Effector memory CD4-positive, alpha-beta T cell (primary cell): ENCODE measurements at regions not wholly inside any gene's neighbourhood (a gene's known extent, or its start where the extent isn't known, plus 50 kb on each side); places are given as distances from the start of the nearest gene placed in this dataset.

Experiments
- DNase-seq, 3 donors: peaks; one replicate each; pipeline ENCODE4 v3.0.0-alpha.2; 2020
- H3K27ac ChIP-seq: 2 replicates; pipeline ENCODE4 v1.7.0; 2013; ENCODE audit warnings: mild to moderate bottlenecking, low read length, moderate library complexity; ENCODE audit not compliant: insufficient read depth, poor library complexity, severe bottlenecking
- H3K27me3 ChIP-seq: replicated peaks from 2 replicates; pipeline ENCODE4 v1.7.0; 2013; ENCODE audit warnings: mild to moderate bottlenecking, low read length; ENCODE audit not compliant: insufficient read depth, control insufficient read depth, poor library complexity, severe bottlenecking
- H3K36me3 ChIP-seq: 2 replicates; pipeline ENCODE4 v1.7.0; 2013; ENCODE audit warnings: mild to moderate bottlenecking, low read length, moderate library complexity; ENCODE audit not compliant: control insufficient read depth, insufficient read depth
- H3K4me1 ChIP-seq: 2 replicates; pipeline ENCODE4 v1.7.0; 2013; ENCODE audit warnings: low read length, mild to moderate bottlenecking; ENCODE audit not compliant: control insufficient read depth, insufficient read depth, poor library complexity, severe bottlenecking
- H3K4me3 ChIP-seq: 2 replicates; pipeline ENCODE4 v1.7.0; 2013; ENCODE audit warnings: low read length, low read depth, mild to moderate bottlenecking; ENCODE audit not compliant: insufficient read depth, poor library complexity, severe bottlenecking
- H3K9me3 ChIP-seq: 2 replicates; pipeline ENCODE4 v1.7.0; 2013; ENCODE audit warnings: mild to moderate bottlenecking, low read length, moderate library complexity; ENCODE audit not compliant: control insufficient read depth

GRCh38 chr9:126017758-126018157 lies 270.6 kb downstream of the PBX3 start:
- Histone ChIP-seq H3K9me3 (no peaks in the 10 kb centered on the region), H3K4me1 (no peaks in the 10 kb centered on the region), H3K27me3 (no peaks in the 10 kb centered on the region), H3K36me3 (no peaks in the 10 kb centered on the region), H3K4me3 (no peak overlapping the region), H3K27ac (no peak overlapping the region)
- DNase-seq: no peak

GRCh38 chr9:126020836-126021235 lies 273.7 kb downstream of the PBX3 start:
- Histone ChIP-seq H3K4me1 (no peaks in the 10 kb centered on the region), H3K9me3 (no peaks in the 10 kb centered on the region), H3K36me3 (no peaks in the 10 kb centered on the region), H3K27me3 (no peaks in the 10 kb centered on the region), H3K4me3 (no peak overlapping the region), H3K27ac (no peak overlapping the region)
- DNase-seq: no peak

- Histone ChIP-seq H3K4me3 (no peak overlapping the region), H3K27me3 (no peaks in the 10 kb centered on the region), H3K36me3 (no peaks in the 10 kb centered on the region), H3K4me1 (no peaks in the 10 kb centered on the region), H3K9me3 (no peaks in the 10 kb centered on the region), H3K27ac (no peak overlapping the region)
- no peak for DNase-seq
Observed at GRCh38 chr9:126023962-126024361, 276.8 kb downstream of the PBX3 start.

- Histone ChIP-seq H3K4me1 (no peaks in the 10 kb centered on the region), H3K27ac (no peak overlapping the region), H3K27me3 (no peaks in the 10 kb centered on the region), H3K9me3 (no peaks in the 10 kb centered on the region), H3K36me3 (no peaks in the 10 kb centered on the region), H3K4me3 (no peak overlapping the region)
- no peak for DNase-seq
Observed at GRCh38 chr9:126024581-126025230, 277.5 kb downstream of the PBX3 start.

- H3K4me3 ChIP-seq: no peak overlapping the region
- no peaks in the 10 kb centered on the region for H3K9me3 ChIP-seq
- no peaks in the 10 kb centered on the region for H3K36me3 ChIP-seq
- H3K27me3 ChIP-seq: no peaks in the 10 kb centered on the region
- no peak for DNase-seq
- no peak overlapping the region for H3K27ac ChIP-seq
- H3K4me1 ChIP-seq: no peaks in the 10 kb centered on the region
Observed at GRCh38 chr9:126025991-126026390, 278.8 kb downstream of the PBX3 start.

GRCh38 chr9:126027566-126027965 lies 280.4 kb downstream of the PBX3 start:
- no peak for DNase-seq
- Histone ChIP-seq H3K27ac (no peak overlapping the region), H3K4me3 (no peak overlapping the region), H3K27me3 (no peaks in the 10 kb centered on the region), H3K36me3 (no peaks in the 10 kb centered on the region), H3K9me3 (no peaks in the 10 kb centered on the region), H3K4me1 (no peaks in the 10 kb centered on the region)

- Histone ChIP-seq H3K4me1 (no peaks in the 10 kb centered on the region), H3K4me3 (no peak overlapping the region), H3K27ac (no peak overlapping the region), H3K27me3 (peaks cover 6% of the 10 kb centered on the region), H3K9me3 (no peaks in the 10 kb centered on the region), H3K36me3 (no peaks in the 10 kb centered on the region)
- no peak for DNase-seq
Observed at GRCh38 chr9:126028746-126029145, 281.6 kb downstream of the PBX3 start.

- no peak overlapping the region for H3K27ac ChIP-seq
- no peaks in the 10 kb centered on the region for H3K9me3 ChIP-seq
- no peak for DNase-seq
- no peak overlapping the region for H3K4me3 ChIP-seq
- H3K27me3 ChIP-seq: peaks cover 6% of the 10 kb centered on the region
- no peaks in the 10 kb centered on the region for H3K4me1 ChIP-seq
- H3K36me3 ChIP-seq: no peaks in the 10 kb centered on the region
Observed at GRCh38 chr9:126030716-126031115, 283.5 kb downstream of the PBX3 start.

GRCh38 chr9:126031116-126031515 lies 283.9 kb downstream of the PBX3 start:
- DNase-seq: no peak
- Histone ChIP-seq H3K27me3 (peaks cover 6% of the 10 kb centered on the region), H3K4me1 (no peaks in the 10 kb centered on the region)

GRCh38 chr9:126032135-126032534 lies 285.0 kb downstream of the PBX3 start:
- no peaks in the 10 kb centered on the region for H3K36me3 ChIP-seq

More at GRCh38 chr9:126031116-126031515, 283.9 kb downstream of the PBX3 start:
- no peaks in the 10 kb centered on the region for H3K9me3 ChIP-seq
- H3K27ac ChIP-seq: no peak overlapping the region
- no peak overlapping the region for H3K4me3 ChIP-seq
- no peaks in the 10 kb centered on the region for H3K36me3 ChIP-seq

More at GRCh38 chr9:126032135-126032534, 285.0 kb downstream of the PBX3 start:
- Histone ChIP-seq H3K4me3 (no peak overlapping the region), H3K27me3 (peaks cover 6% of the 10 kb centered on the region), H3K4me1 (no peaks in the 10 kb centered on the region), H3K9me3 (no peaks in the 10 kb centered on the region), H3K27ac (no peak overlapping the region)
- no peak for DNase-seq
